ENCODE measurements at regions not wholly inside any gene's neighbourhood (a gene's known extent, or its start where the extent isn't known, plus 50 kb on each side); places are given as distances from the start of the nearest gene placed in this dataset.

GRCh38 chr19:28563964-28564921 is 648.7 kb downstream of the UQCRFS1 start:
- Histone ChIP-seq H3K36me3 (no peaks in the 10 kb centered on the region), H3K9me3 (no peaks in the 10 kb centered on the region), H3K27ac (no peak overlapping the region), H3K4me1 (no peaks in the 10 kb centered on the region), H3K4me3 (no peak overlapping the region), H3K27me3 (no peaks in the 10 kb centered on the region)
- DNase-seq (ENCODE audit: low spot score in 2 of 2): no peak
- TF ChIP-seq CTCF (IDR thresholded peaks at IDR 0.05) (no peak), POLR2A (IDR thresholded peaks at IDR 0.05) (no peak), POLR2AphosphoS5 (IDR thresholded peaks at IDR 0.05) (no peak)
- intact Hi-C loops (cut with DNase I; ENCODE audit: low total_unique reads): no loop called here

DNA sequence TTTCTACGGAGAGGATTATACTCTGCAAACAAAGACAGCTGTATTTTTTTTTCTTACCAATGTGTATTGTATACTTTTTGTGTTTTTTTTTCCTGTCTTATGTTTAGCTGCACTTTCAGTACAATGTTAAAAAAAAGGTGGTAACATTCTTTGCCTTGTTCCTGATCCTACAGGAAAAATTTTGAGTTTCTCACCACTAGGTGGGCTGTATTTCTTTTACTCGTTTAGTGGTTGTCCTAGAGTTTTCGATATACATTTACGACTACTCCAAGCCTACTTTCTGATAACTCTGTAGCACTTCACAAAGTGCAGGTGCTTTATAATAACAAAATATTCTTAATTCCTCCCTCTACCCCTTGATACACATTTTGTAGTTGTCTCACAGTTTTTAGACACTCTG is 652.2 kb downstream of the UQCRFS1 start:
- Histone ChIP-seq H3K9me3 (no peaks in the 10 kb centered on the region), H3K27me3 (no peaks in the 10 kb centered on the region), H3K4me3 (no peak overlapping the region), H3K27ac (no peak overlapping the region), H3K36me3 (no peaks in the 10 kb centered on the region), H3K4me1 (no peaks in the 10 kb centered on the region)
- DNase-seq (ENCODE audit: low spot score in 2 of 2): no peak
- intact Hi-C loops (cut with DNase I; ENCODE audit: low total_unique reads): no loop called here
- no peak for TF ChIP-seq POLR2A (IDR thresholded peaks at IDR 0.05)
- TF ChIP-seq POLR2AphosphoS5 (IDR thresholded peaks at IDR 0.05): no peak
- no peak for TF ChIP-seq CTCF (IDR thresholded peaks at IDR 0.05)

GRCh38 chr19:28558783-28559182 is 654.2 kb downstream of the UQCRFS1 start:
- Histone ChIP-seq H3K4me1 (no peaks in the 10 kb centered on the region), H3K4me3 (no peak overlapping the region), H3K27ac (no peak overlapping the region), H3K36me3 (no peaks in the 10 kb centered on the region), H3K9me3 (no peaks in the 10 kb centered on the region), H3K27me3 (no peaks in the 10 kb centered on the region)
- intact Hi-C loops (cut with DNase I; ENCODE audit: low total_unique reads): no loop called here
- DNase-seq (ENCODE audit: low spot score in 2 of 2): no peak
- no peak for TF ChIP-seq CTCF (IDR thresholded peaks at IDR 0.05)
- no peak for TF ChIP-seq POLR2AphosphoS5 (IDR thresholded peaks at IDR 0.05)
- no peak for TF ChIP-seq POLR2A (IDR thresholded peaks at IDR 0.05)

DNA sequence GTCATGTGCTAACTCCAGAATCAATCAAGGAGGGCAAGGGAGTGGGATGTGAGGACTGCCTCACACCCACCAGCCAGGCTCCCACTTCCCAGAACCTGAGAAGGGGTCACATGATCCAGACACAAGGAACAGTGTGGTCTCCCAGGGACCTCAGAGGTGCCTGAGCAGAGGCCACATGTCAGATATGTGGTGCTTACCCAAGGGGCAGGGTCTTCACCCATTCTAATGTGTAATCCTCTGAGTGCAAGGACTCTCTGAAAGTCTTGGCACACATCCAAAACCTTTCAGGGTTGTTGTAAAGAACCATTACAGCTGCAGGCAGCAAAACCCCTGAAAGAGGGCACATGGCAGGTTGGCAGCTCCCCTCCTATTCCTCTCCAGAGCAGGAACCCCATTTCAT is 656.6 kb downstream of the UQCRFS1 start:
- H3K36me3 ChIP-seq: no peaks in the 10 kb centered on the region
- DNase-seq (ENCODE audit: low spot score in 2 of 2): no peak
- H3K27me3 ChIP-seq: no peaks in the 10 kb centered on the region
- H3K27ac ChIP-seq: no peak overlapping the region
- no peaks in the 10 kb centered on the region for H3K4me1 ChIP-seq
- TF ChIP-seq POLR2A (IDR thresholded peaks at IDR 0.05) (no peak), POLR2AphosphoS5 (IDR thresholded peaks at IDR 0.05) (no peak), CTCF (IDR thresholded peaks at IDR 0.05) (no peak)
- intact Hi-C loops (cut with DNase I; ENCODE audit: low total_unique reads): no loop called here
- H3K9me3 ChIP-seq: no peaks in the 10 kb centered on the region
- H3K4me3 ChIP-seq: no peak overlapping the region

DNA sequence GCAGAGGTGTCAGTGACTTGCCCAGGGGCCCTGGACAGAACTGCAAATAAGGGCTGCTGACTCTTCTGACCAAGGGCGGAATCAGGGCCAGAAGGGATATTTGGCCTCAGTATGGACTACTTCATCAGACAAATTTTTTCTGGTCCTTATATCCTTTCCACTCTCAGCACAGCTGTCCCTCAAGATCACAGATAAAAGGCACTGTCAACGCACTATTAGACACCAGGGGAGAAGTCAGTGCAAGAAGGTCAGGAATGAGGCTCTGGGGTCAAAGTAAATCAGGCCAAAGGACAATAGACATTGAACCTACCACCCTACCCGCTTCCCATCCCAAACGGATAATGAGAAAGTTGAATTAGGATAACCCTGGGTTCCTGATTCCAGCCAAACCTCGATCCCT is 657.6 kb downstream of the UQCRFS1 start:
- no peaks in the 10 kb centered on the region for H3K4me1 ChIP-seq
- intact Hi-C loops (cut with DNase I; ENCODE audit: low total_unique reads): no loop called here
- no peaks in the 10 kb centered on the region for H3K27me3 ChIP-seq
- H3K36me3 ChIP-seq: no peaks in the 10 kb centered on the region
- TF ChIP-seq CTCF (IDR thresholded peaks at IDR 0.05): no peak
- H3K27ac ChIP-seq: no peak overlapping the region
- DNase-seq (ENCODE audit: low spot score in 2 of 2): no peak
- H3K4me3 ChIP-seq: no peak overlapping the region
- no peaks in the 10 kb centered on the region for H3K9me3 ChIP-seq
